ENCODE measurements at regions not wholly inside any gene's neighbourhood (a gene's known extent, or its start where the extent isn't known, plus 50 kb on each side); places are given as distances from the start of the nearest gene placed in this dataset.

GRCh38 chr20:22701679-22702308 is 117.4 kb upstream of the FOXA2 start:
- H3K27ac Mint-ChIP-seq, result no peak overlapping the region
- H3K4me3 ChIP-seq (ENCODE audit: low read length in 2 of 2), result no peak overlapping the region
- no peak overlapping the region for H3K27ac ChIP-seq (ENCODE audit: low read depth, low read length)
- no peaks in the 10 kb centered on the region for H3K27me3 ChIP-seq (ENCODE audit: insufficient read depth, low read length)
- no peaks in the 10 kb centered on the region for H3K36me3 Mint-ChIP-seq
- no peak for DNase-seq
- H3K27me3 Mint-ChIP-seq, result peaks cover 0 to under 1% of the 10 kb centered on the region in 2 donors
- H3K4me3 Mint-ChIP-seq, result no peak overlapping the region
- H3K36me3 ChIP-seq (ENCODE audit: insufficient read depth, low read length), result no peaks in the 10 kb centered on the region
- ChIA-PET CTCF (ENCODE audit: partially characterized antibody) (interaction anchor here (5.9 kb wide), 1 partner anchor 10 kb away, joined by 31 read pairs; no protein-coding TSS in a partner anchor), POLR2A (ENCODE audit: partially characterized antibody) (no interaction called here)
- peaks cover 0 to 7% (median 3%) of the 10 kb centered on the region in 8 donors for H3K9me3 Mint-ChIP-seq
- intact Hi-C loops (cut with micrococcal nuclease), result no loop called here
- no peaks in the 10 kb centered on the region for H3K9me3 ChIP-seq (ENCODE audit: control insufficient read depth in 1 of 2, low read length in 2 of 2)
- no peaks in the 10 kb centered on the region for H3K4me1 ChIP-seq (ENCODE audit: insufficient read depth, low read length)
- no peaks in the 10 kb centered on the region for H3K4me1 Mint-ChIP-seq

GRCh38 chr20:22703843-22704242 is 119.5 kb upstream of the FOXA2 start:
- H3K9me3 Mint-ChIP-seq, result peaks cover 0 to 9% (median 3%) of the 10 kb centered on the region in 8 donors
- no peak overlapping the region for H3K27ac Mint-ChIP-seq
- no peaks in the 10 kb centered on the region for H3K4me1 ChIP-seq (ENCODE audit: insufficient read depth, low read length)
- H3K27me3 ChIP-seq (ENCODE audit: insufficient read depth, low read length), result no peaks in the 10 kb centered on the region
- H3K27ac ChIP-seq (ENCODE audit: low read depth, low read length), result no peak overlapping the region
- H3K36me3 Mint-ChIP-seq, result no peaks in the 10 kb centered on the region
- intact Hi-C loops (cut with micrococcal nuclease), result no loop called here
- no peaks in the 10 kb centered on the region for H3K4me1 Mint-ChIP-seq
- ChIA-PET CTCF (ENCODE audit: partially characterized antibody) (interaction anchor here (5.9 kb wide), 1 partner anchor 12 kb away, joined by 31 read pairs; no protein-coding TSS in a partner anchor), POLR2A (ENCODE audit: partially characterized antibody) (no interaction called here)
- H3K4me3 Mint-ChIP-seq, result no peak overlapping the region
- no peak for DNase-seq
- H3K4me3 ChIP-seq (ENCODE audit: low read length in 2 of 2), result no peak overlapping the region
- peaks cover 0 to 3% of the 10 kb centered on the region in 2 donors for H3K27me3 Mint-ChIP-seq
- no peaks in the 10 kb centered on the region for H3K9me3 ChIP-seq (ENCODE audit: control insufficient read depth in 1 of 2, low read length in 2 of 2)
- H3K36me3 ChIP-seq (ENCODE audit: insufficient read depth, low read length), result no peaks in the 10 kb centered on the region

GRCh38 chr20:22711971-22712755 is 127.8 kb upstream of the FOXA2 start:
- no peak for DNase-seq
- H3K4me3 ChIP-seq (ENCODE audit: low read length in 2 of 2), result no peak overlapping the region

GRCh38 chr20:22716821-22717351 is 132.5 kb upstream of the FOXA2 start:
- Histone ChIP-seq H3K27me3 (ENCODE audit: insufficient read depth, low read length) (no peaks in the 10 kb centered on the region), H3K4me1 (ENCODE audit: insufficient read depth, low read length) (no peaks in the 10 kb centered on the region), H3K36me3 (ENCODE audit: insufficient read depth, low read length) (no peaks in the 10 kb centered on the region), H3K9me3 (ENCODE audit: control insufficient read depth in 1 of 2, low read length in 2 of 2) (no peaks in the 10 kb centered on the region), H3K4me3 (ENCODE audit: low read length in 2 of 2) (no peak overlapping the region), H3K27ac (ENCODE audit: low read depth, low read length) (no peak overlapping the region)
- no peak for DNase-seq
- Mint-ChIP-seq H3K36me3 (no peaks in the 10 kb centered on the region), H3K4me3 (no peak overlapping the region), H3K4me1 (no peaks in the 10 kb centered on the region), H3K9me3 (peaks cover 0 to 10% (median 0%) of the 10 kb centered on the region in 8 donors), H3K27me3 (peaks cover 4 to 5% of the 10 kb centered on the region in 2 donors), H3K27ac (no peak overlapping the region)
- POLR2A ChIA-PET (ENCODE audit: partially characterized antibody), result no interaction called here
- intact Hi-C loops (cut with micrococcal nuclease), result no loop called here
- CTCF ChIA-PET (ENCODE audit: partially characterized antibody), result interaction anchor here (0.9 kb wide), 1 partner anchor 25 kb away, joined by 3 read pairs; no protein-coding TSS in a partner anchor

More at GRCh38 chr20:22711971-22712755, 127.8 kb upstream of the FOXA2 start:
- no peak overlapping the region for H3K27ac ChIP-seq (ENCODE audit: low read depth, low read length)
- CTCF ChIA-PET (ENCODE audit: partially characterized antibody), result interaction anchor here (1.5 kb wide), 1 partner anchor 20 kb away, joined by 5 read pairs; no protein-coding TSS in a partner anchor
- intact Hi-C loops (cut with micrococcal nuclease), result no loop called here
- no peaks in the 10 kb centered on the region for H3K36me3 ChIP-seq (ENCODE audit: insufficient read depth, low read length)
- Mint-ChIP-seq H3K9me3 (peaks cover 0 to 10% (median 0%) of the 10 kb centered on the region in 8 donors), H3K27me3 (peaks cover 0 to 9% of the 10 kb centered on the region in 2 donors), H3K27ac (peak overlapping the region in 1 of 7 donors; percentile 4), H3K4me1 (no peaks in the 10 kb centered on the region), H3K36me3 (no peaks in the 10 kb centered on the region), H3K4me3 (no peak overlapping the region)
- no peaks in the 10 kb centered on the region for H3K4me1 ChIP-seq (ENCODE audit: insufficient read depth, low read length)
- no peaks in the 10 kb centered on the region for H3K27me3 ChIP-seq (ENCODE audit: insufficient read depth, low read length)
- POLR2A ChIA-PET (ENCODE audit: partially characterized antibody), result no interaction called here
- H3K9me3 ChIP-seq (ENCODE audit: control insufficient read depth in 1 of 2, low read length in 2 of 2), result no peaks in the 10 kb centered on the region

GRCh38 chr20:22717466-22717865 is 133.1 kb upstream of the FOXA2 start:
- POLR2A ChIA-PET (ENCODE audit: partially characterized antibody), result no interaction called here
- CTCF ChIA-PET (ENCODE audit: partially characterized antibody), result interaction anchor here (0.9 kb wide), 1 partner anchor 26 kb away, joined by 3 read pairs; no protein-coding TSS in a partner anchor
- H3K36me3 Mint-ChIP-seq, result no peaks in the 10 kb centered on the region
- peaks cover 0 to 10% (median 0%) of the 10 kb centered on the region in 8 donors for H3K9me3 Mint-ChIP-seq
- H3K27ac Mint-ChIP-seq, result no peak overlapping the region
- intact Hi-C loops (cut with micrococcal nuclease), result no loop called here
- H3K27me3 Mint-ChIP-seq, result peaks cover 4 to 5% of the 10 kb centered on the region in 2 donors
- Histone ChIP-seq H3K27ac (ENCODE audit: low read depth, low read length) (no peak overlapping the region), H3K4me1 (ENCODE audit: insufficient read depth, low read length) (no peaks in the 10 kb centered on the region), H3K9me3 (ENCODE audit: control insufficient read depth in 1 of 2, low read length in 2 of 2) (no peaks in the 10 kb centered on the region), H3K27me3 (ENCODE audit: insufficient read depth, low read length) (no peaks in the 10 kb centered on the region), H3K4me3 (ENCODE audit: low read length in 2 of 2) (no peak overlapping the region), H3K36me3 (ENCODE audit: insufficient read depth, low read length) (no peaks in the 10 kb centered on the region)
- no peaks in the 10 kb centered on the region for H3K4me1 Mint-ChIP-seq
- no peak for DNase-seq
- H3K4me3 Mint-ChIP-seq, result no peak overlapping the region

GRCh38 chr20:22719167-22719591 is 134.8 kb upstream of the FOXA2 start:
- ChIA-PET POLR2A (ENCODE audit: partially characterized antibody) (no interaction called here), CTCF (ENCODE audit: partially characterized antibody) (no interaction called here)
- H3K4me1 ChIP-seq (ENCODE audit: insufficient read depth, low read length), result no peaks in the 10 kb centered on the region
- Mint-ChIP-seq H3K4me3 (no peak overlapping the region), H3K4me1 (no peaks in the 10 kb centered on the region), H3K27me3 (peaks cover 4 to 5% of the 10 kb centered on the region in 2 donors), H3K9me3 (peaks cover 0 to 2% (median 0%) of the 10 kb centered on the region in 8 donors), H3K36me3 (no peaks in the 10 kb centered on the region), H3K27ac (no peak overlapping the region)
- intact Hi-C loops (cut with micrococcal nuclease), result no loop called here
- no peaks in the 10 kb centered on the region for H3K27me3 ChIP-seq (ENCODE audit: insufficient read depth, low read length)
- no peaks in the 10 kb centered on the region for H3K9me3 ChIP-seq (ENCODE audit: control insufficient read depth in 1 of 2, low read length in 2 of 2)
- H3K27ac ChIP-seq (ENCODE audit: low read depth, low read length), result no peak overlapping the region
- DNase-seq, result no peak
- no peak overlapping the region for H3K4me3 ChIP-seq (ENCODE audit: low read length in 2 of 2)
- H3K36me3 ChIP-seq (ENCODE audit: insufficient read depth, low read length), result no peaks in the 10 kb centered on the region

GRCh38 chr20:22720206-22720605 is 135.8 kb upstream of the FOXA2 start:
- no peak overlapping the region for H3K27ac Mint-ChIP-seq
- DNase-seq, result no peak
- ChIA-PET CTCF (ENCODE audit: partially characterized antibody) (interaction anchor here (0.7 kb wide), 1 partner anchor 40 kb away, joined by 3 read pairs; no protein-coding TSS in a partner anchor), POLR2A (ENCODE audit: partially characterized antibody) (no interaction called here)
- H3K36me3 Mint-ChIP-seq, result no peaks in the 10 kb centered on the region
- Histone ChIP-seq H3K9me3 (ENCODE audit: control insufficient read depth in 1 of 2, low read length in 2 of 2) (no peaks in the 10 kb centered on the region), H3K36me3 (ENCODE audit: insufficient read depth, low read length) (no peaks in the 10 kb centered on the region), H3K27me3 (ENCODE audit: insufficient read depth, low read length) (no peaks in the 10 kb centered on the region), H3K4me1 (ENCODE audit: insufficient read depth, low read length) (no peaks in the 10 kb centered on the region), H3K27ac (ENCODE audit: low read depth, low read length) (no peak overlapping the region), H3K4me3 (ENCODE audit: low read length in 2 of 2) (no peak overlapping the region)
- intact Hi-C loops (cut with micrococcal nuclease), result no loop called here
- H3K9me3 Mint-ChIP-seq, result peaks cover 0 to 4% (median 0%) of the 10 kb centered on the region in 8 donors
- H3K4me3 Mint-ChIP-seq, result no peak overlapping the region
- H3K4me1 Mint-ChIP-seq, result no peaks in the 10 kb centered on the region
- peaks cover 4 to 5% of the 10 kb centered on the region in 2 donors for H3K27me3 Mint-ChIP-seq
